Body of pancreas (tissue), 4 donors: ENCODE measurements at regions not wholly inside any gene's neighbourhood (a gene's known extent, or its start where the extent isn't known, plus 50 kb on each side); places are given as distances from the start of the nearest gene placed in this dataset.
"Not testable (repeated sequence)": the region's sequence is repeated elsewhere in the genome, so short reads cannot be mapped to it uniquely, and the experiment has no call there.

Source experiments
- ATAC-seq: fragments of 150-250 bp; one replicate; pipeline ENCODE4 v1.9.1; 2016
- DNase-seq, 4 donors: peaks; one replicate each; pipeline ENCODE4 v3.0.0-alpha.2; 2019
- H3K27ac ChIP-seq, 4 donors: fragments of 200-600 bp; sonication (generic); 1 replicate in 3 of 4; 2 replicates in 1 of 4; pipeline versions ENCODE4 v1.5.1 to v1.6.1; 2016 to 2019; ENCODE audit warnings: mild to moderate bottlenecking in 1 of 4, mixed read lengths in 1 of 4, moderate library complexity in 1 of 4
- H3K27me3 ChIP-seq, 2 donors: fragments of 200-600 bp; sonication (generic); one replicate each; pipeline ENCODE4 v1.6.0; 2016; ENCODE audit warnings: mild to moderate bottlenecking in 1 of 2
- H3K36me3 ChIP-seq, 2 donors: fragments of 200-600 bp; sonication (generic); replicated peaks in 1 of 2; 2 replicates each; pipeline ENCODE4 v1.5.1; 2016; ENCODE audit warnings: low read depth in 2 of 2; ENCODE audit not compliant: insufficient read depth in 1 of 2
- H3K4me1 ChIP-seq: fragments of 200-600 bp; sonication (generic); one replicate; pipeline ENCODE4 v1.6.0; 2016
- H3K4me3 ChIP-seq, 2 donors: fragments of 200-600 bp; sonication (generic); 1 replicate in 1 of 2; 2 replicates in 1 of 2; pipeline ENCODE4 v1.5.1; 2016 to 2019
- H3K9me3 ChIP-seq, 3 donors: fragments of 200-600 bp; sonication (generic); 1 replicate in 2 of 3; 2 replicates in 1 of 3; pipeline ENCODE4 v1.5.1; 2016
- CTCF ChIP-seq, 7 experiments: fragments of 450-650 bp in 4 of 7; fragments of 200-600 bp in 3 of 7; sonication (generic) in 3 of 7; IDR thresholded peaks; one replicate each; pipeline ENCODE4 v1.5.1; 2016 to 2019; ENCODE audit warnings: antibody characterized with exemption in 7 of 7
- POLR2A ChIP-seq, 3 donors: fragments of 450-650 bp; IDR thresholded peaks; one replicate each; pipeline ENCODE4 v1.6.1; 2016; ENCODE audit warnings: antibody characterized with exemption in 3 of 3, mild to moderate bottlenecking in 2 of 3
- WGBS, 2 donors: methylation state at CpG; one replicate each; pipeline ENCODE4 v1.1.5; 2017; 5-methylcytosine and 5-hydroxymethylcytosine counted together
- intact Hi-C: fragments of 100-400 bp; cut with DNase I; formaldehyde crosslinking; loops from one replicate; pipeline ENCODE4 v1.15.1; 2023

DNA sequence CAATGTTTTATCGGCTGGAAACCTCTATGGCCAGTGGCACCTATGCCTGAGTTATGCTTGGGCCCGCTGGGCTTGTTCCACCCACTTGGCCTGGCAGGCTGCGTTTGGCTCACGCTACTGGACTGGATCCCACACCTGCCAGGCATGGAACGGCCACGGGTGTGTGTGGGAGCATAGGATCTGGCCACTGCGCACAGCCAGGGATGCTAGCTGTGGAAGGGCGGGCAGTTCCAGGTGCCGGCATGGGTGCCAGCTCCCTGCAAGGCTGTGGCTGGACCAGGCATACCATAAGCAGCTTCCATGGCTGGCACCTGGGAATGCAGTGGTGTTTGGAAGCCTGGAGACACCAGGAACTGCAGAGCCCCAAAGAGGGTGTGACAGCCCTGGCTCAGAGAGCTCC lies 1063.9 kb upstream of the ACO1 start:
- intact Hi-C loops, result no loop called here
- H3K4me1 ChIP-seq, result no peaks in the 10 kb centered on the region
- no peaks in the 10 kb centered on the region for H3K9me3 ChIP-seq
- 82 to 86% methylated on average over 8 to 9 of the region's 9 CpGs for WGBS, 2 donors
- TF ChIP-seq POLR2A (IDR thresholded peaks at IDR 0.05) (no peak), CTCF (IDR thresholded peaks at IDR 0.05) (no peak)
- H3K4me3 ChIP-seq, result no peak overlapping the region
- H3K27me3 ChIP-seq, result no peaks in the 10 kb centered on the region
- DNase-seq, result no peak
- H3K36me3 ChIP-seq, result no peaks in the 10 kb centered on the region
- no peak overlapping the region for H3K27ac ChIP-seq
- ATAC-seq, result no peak

- H3K4me3 ChIP-seq, result no peak overlapping the region
- 43 to 55% methylated on average over 4 to 6 of the region's 6 CpGs for WGBS, 2 donors
- H3K9me3 ChIP-seq, result no peaks in the 10 kb centered on the region
- intact Hi-C loops, result no loop called here
- H3K36me3 ChIP-seq, result no peaks in the 10 kb centered on the region
- H3K27me3 ChIP-seq, result no peaks in the 10 kb centered on the region
- H3K4me1 ChIP-seq, result no peaks in the 10 kb centered on the region
- H3K27ac ChIP-seq, result no peak overlapping the region
- no peak for DNase-seq
- TF ChIP-seq POLR2A (IDR thresholded peaks at IDR 0.05) (no peak), CTCF (IDR thresholded peaks at IDR 0.05) (no peak)
- ATAC-seq, result no peak
Observed at GRCh38 chr9:31321256-31321655, 1063.2 kb upstream of the ACO1 start.

DNA sequence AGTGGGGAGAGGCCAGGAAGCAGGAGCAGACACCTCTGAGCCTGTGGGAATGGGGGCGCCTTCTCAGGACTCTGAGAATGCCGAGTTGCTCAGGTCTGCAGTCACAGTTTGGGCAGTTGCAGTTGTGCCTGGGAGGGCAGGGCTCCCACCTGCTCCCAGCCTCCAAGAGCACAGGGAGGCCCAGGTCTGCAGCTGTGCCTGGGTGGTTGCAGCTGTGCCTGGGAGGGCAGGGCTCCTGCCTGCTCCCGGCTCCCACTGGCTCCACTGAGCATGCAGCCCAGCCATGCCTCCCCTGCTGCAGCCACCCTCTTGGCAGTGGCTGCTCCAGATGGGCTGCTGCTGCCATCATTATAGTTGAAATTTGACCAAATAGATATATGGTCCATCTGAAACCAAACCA lies 1062.8 kb upstream of the ACO1 start:
- Histone ChIP-seq H3K4me1 (no peaks in the 10 kb centered on the region), H3K27me3 (no peaks in the 10 kb centered on the region), H3K27ac (no peak overlapping the region), H3K4me3 (no peak overlapping the region), H3K9me3 (no peaks in the 10 kb centered on the region), H3K36me3 (no peaks in the 10 kb centered on the region)
- DNase-seq (no peak), ATAC-seq (no peak)
- no peak for TF ChIP-seq CTCF (IDR thresholded peaks at IDR 0.05)
- TF ChIP-seq POLR2A (IDR thresholded peaks at IDR 0.05), result no peak
- 61 to 80% methylated on average over 1 to 3 of the region's 3 CpGs for WGBS, 2 donors
- intact Hi-C loops, result no loop called here

- Histone ChIP-seq H3K27ac (no peak overlapping the region), H3K36me3 (no peaks in the 10 kb centered on the region), H3K4me3 (no peak overlapping the region), H3K27me3 (no peaks in the 10 kb centered on the region), H3K9me3 (no peaks in the 10 kb centered on the region), H3K4me1 (no peaks in the 10 kb centered on the region)
- 46 to 63% methylated on average over 2 of the region's 2 CpGs for WGBS, 2 donors
- TF ChIP-seq POLR2A (IDR thresholded peaks at IDR 0.05), result no peak
- TF ChIP-seq CTCF (IDR thresholded peaks at IDR 0.05), result no peak
- intact Hi-C loops, result no loop called here
- ATAC-seq (no peak), DNase-seq (no peak)
Observed at GRCh38 chr9:31323726-31324444, 1060.6 kb upstream of the ACO1 start.

- WGBS, 2 donors, result 78 to 83% methylated on average over 6 of the region's 6 CpGs
- H3K36me3 ChIP-seq, result no peaks in the 10 kb centered on the region
- no peaks in the 10 kb centered on the region for H3K27me3 ChIP-seq
- no peak overlapping the region for H3K27ac ChIP-seq
- H3K9me3 ChIP-seq, result no peaks in the 10 kb centered on the region
- intact Hi-C loops, result no loop called here
- TF ChIP-seq CTCF (IDR thresholded peaks at IDR 0.05) (no peak), POLR2A (IDR thresholded peaks at IDR 0.05) (no peak)
- ATAC-seq (peak; percentile 18), DNase-seq (no peak)
- no peak overlapping the region for H3K4me3 ChIP-seq
- no peaks in the 10 kb centered on the region for H3K4me1 ChIP-seq
Observed at GRCh38 chr9:31325778-31326177, 1058.7 kb upstream of the ACO1 start.

GRCh38 chr9:31326883-31327282 lies 1057.6 kb upstream of the ACO1 start:
- ATAC-seq, H3K9me3 ChIP-seq, H3K27me3 ChIP-seq, H3K4me1 ChIP-seq, H3K27ac ChIP-seq, DNase-seq, H3K4me3 ChIP-seq, intact Hi-C loops, H3K36me3 ChIP-seq: not testable (repeated sequence)
- WGBS, 2 donors, result 76 to 81% methylated on average over 12 of the region's 12 CpGs
